Epithelial cell of esophagus (primary cell): ENCODE measurements at regions not wholly inside any gene's neighbourhood (a gene's known extent, or its start where the extent isn't known, plus 50 kb on each side); places are given as distances from the start of the nearest gene placed in this dataset.

Source experiments
- DNase-seq: peaks from one replicate; pipeline ENCODE4 v3.0.0; 2010; ENCODE audit warnings: low read depth
- H3K4me3 ChIP-seq: 2 replicates; pipeline ENCODE4 v1.5.1; 2011; ENCODE audit warnings: mild to moderate bottlenecking, low read length, control low read depth
- CTCF ChIP-seq: IDR thresholded peaks from 2 replicates; pipeline ENCODE4 v1.5.1; 2011; ENCODE audit warnings: low read depth, mild to moderate bottlenecking, low read length, control low read depth, inconsistent platforms; ENCODE audit not compliant: insufficient read depth; ENCODE audit errors: missing control alignments

- no peak for TF ChIP-seq CTCF
- peak; percentile 70 for DNase-seq
- no peak overlapping the region for H3K4me3 ChIP-seq
These were observed 182.5 kb upstream of the RASSF8 start for GRCh38 chr12:25775968-25776367.

- no peak for TF ChIP-seq CTCF
- no peak for DNase-seq
- H3K4me3 ChIP-seq = no peak overlapping the region
These were observed 177.7 kb upstream of the RASSF8 start for GRCh38 chr12:25780771-25781170.

GRCh38 chr12:25781232-25781631 is 177.2 kb upstream of the RASSF8 start:
- no peak for DNase-seq
- TF ChIP-seq CTCF = no peak
- no peak overlapping the region for H3K4me3 ChIP-seq

GRCh38 chr12:25783566-25783965 is 174.9 kb upstream of the RASSF8 start:
- no peak for DNase-seq
- TF ChIP-seq CTCF = no peak

GRCh38 chr12:25784669-25785068 is 173.8 kb upstream of the RASSF8 start:
- DNase-seq = peak; percentile 53
- H3K4me3 ChIP-seq = no peak overlapping the region
- TF ChIP-seq CTCF = no peak

More at GRCh38 chr12:25783566-25783965, 174.9 kb upstream of the RASSF8 start:
- H3K4me3 ChIP-seq = no peak overlapping the region

- peak; percentile 62 for DNase-seq
- TF ChIP-seq CTCF = no peak
- no peak overlapping the region for H3K4me3 ChIP-seq
These were observed 173.3 kb upstream of the RASSF8 start for GRCh38 chr12:25785134-25785533.

- H3K4me3 ChIP-seq = no peak overlapping the region
- no peak for DNase-seq
- no peak for TF ChIP-seq CTCF
These were observed 170.8 kb upstream of the RASSF8 start for GRCh38 chr12:25787701-25788100.
